NB4 (cell line): ENCODE measurements at regions not wholly inside any gene's neighbourhood (a gene's known extent, or its start where the extent isn't known, plus 50 kb on each side); places are given as distances from the start of the nearest gene placed in this dataset.

Source experiments
- MYC ChIP-seq: IDR thresholded peaks from 2 replicates; pipeline ENCODE4 v1.6.1; 2011; ENCODE audit warnings: low read depth, low read length
- POLR2A ChIP-seq: IDR thresholded peaks from 2 replicates; pipeline ENCODE4 v1.6.1; 2011; ENCODE audit warnings: mild to moderate bottlenecking; ENCODE audit not compliant: insufficient read length; ENCODE audit errors: extremely low read depth
- TF ChIP-seq, protein P1 (sequence below): IDR thresholded peaks from one replicate; pipeline ENCODE4 v1.5.1; 2012; ENCODE audit warnings: low read depth, low read length
- TF ChIP-seq, protein P2 (sequence below): IDR thresholded peaks from 2 replicates; pipeline ENCODE4 v1.6.1; 2011; ENCODE audit warnings: low read depth, low read length

- TF ChIP-seq, protein P1, sequence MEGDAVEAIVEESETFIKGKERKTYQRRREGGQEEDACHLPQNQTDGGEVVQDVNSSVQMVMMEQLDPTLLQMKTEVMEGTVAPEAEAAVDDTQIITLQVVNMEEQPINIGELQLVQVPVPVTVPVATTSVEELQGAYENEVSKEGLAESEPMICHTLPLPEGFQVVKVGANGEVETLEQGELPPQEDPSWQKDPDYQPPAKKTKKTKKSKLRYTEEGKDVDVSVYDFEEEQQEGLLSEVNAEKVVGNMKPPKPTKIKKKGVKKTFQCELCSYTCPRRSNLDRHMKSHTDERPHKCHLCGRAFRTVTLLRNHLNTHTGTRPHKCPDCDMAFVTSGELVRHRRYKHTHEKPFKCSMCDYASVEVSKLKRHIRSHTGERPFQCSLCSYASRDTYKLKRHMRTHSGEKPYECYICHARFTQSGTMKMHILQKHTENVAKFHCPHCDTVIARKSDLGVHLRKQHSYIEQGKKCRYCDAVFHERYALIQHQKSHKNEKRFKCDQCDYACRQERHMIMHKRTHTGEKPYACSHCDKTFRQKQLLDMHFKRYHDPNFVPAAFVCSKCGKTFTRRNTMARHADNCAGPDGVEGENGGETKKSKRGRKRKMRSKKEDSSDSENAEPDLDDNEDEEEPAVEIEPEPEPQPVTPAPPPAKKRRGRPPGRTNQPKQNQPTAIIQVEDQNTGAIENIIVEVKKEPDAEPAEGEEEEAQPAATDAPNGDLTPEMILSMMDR: no peak
- TF ChIP-seq POLR2A (no peak), MYC (no peak)
- TF ChIP-seq, protein P2, sequence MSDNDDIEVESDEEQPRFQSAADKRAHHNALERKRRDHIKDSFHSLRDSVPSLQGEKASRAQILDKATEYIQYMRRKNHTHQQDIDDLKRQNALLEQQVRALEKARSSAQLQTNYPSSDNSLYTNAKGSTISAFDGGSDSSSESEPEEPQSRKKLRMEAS: no peak
Measured at GRCh38 chr13:85381082-85381481, 418.1 kb downstream of the SLITRK6 start.
